WI38 (cell line): ENCODE measurements at regions not wholly inside any gene's neighbourhood (a gene's known extent, or its start where the extent isn't known, plus 50 kb on each side); places are given as distances from the start of the nearest gene placed in this dataset.

ENCODE experiments used
- H3K4me3 ChIP-seq: 2 replicates; pipeline ENCODE4 v1.5.1; 2011; ENCODE audit warnings: low read depth, mild to moderate bottlenecking, control low read depth, low read length
- TF ChIP-seq, protein P1 (sequence below): IDR thresholded peaks from 2 replicates; pipeline ENCODE4 v1.5.1; 2012; ENCODE audit warnings: low read depth, mild to moderate bottlenecking, control low read depth, low read length

DNA sequence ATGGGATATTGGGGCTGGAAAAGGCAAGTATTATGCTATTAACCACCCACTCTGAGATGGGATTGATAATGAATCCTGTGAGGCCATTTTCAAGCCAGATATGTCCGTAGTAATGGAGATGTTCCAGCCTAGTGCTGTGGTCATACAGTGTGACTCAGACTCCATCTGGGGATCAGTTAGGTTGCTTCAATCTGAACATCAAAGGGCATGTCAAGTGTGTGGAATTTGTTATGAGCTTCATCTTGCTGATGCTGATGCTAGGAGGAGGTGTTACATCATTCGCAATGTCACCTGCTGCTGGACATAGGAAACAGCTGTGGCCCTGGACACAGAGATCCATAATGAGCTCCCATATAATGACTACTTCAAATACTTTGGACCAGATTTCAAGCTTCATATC, 144.7 kb downstream of the PLCE1 start:
- TF ChIP-seq, protein P1, sequence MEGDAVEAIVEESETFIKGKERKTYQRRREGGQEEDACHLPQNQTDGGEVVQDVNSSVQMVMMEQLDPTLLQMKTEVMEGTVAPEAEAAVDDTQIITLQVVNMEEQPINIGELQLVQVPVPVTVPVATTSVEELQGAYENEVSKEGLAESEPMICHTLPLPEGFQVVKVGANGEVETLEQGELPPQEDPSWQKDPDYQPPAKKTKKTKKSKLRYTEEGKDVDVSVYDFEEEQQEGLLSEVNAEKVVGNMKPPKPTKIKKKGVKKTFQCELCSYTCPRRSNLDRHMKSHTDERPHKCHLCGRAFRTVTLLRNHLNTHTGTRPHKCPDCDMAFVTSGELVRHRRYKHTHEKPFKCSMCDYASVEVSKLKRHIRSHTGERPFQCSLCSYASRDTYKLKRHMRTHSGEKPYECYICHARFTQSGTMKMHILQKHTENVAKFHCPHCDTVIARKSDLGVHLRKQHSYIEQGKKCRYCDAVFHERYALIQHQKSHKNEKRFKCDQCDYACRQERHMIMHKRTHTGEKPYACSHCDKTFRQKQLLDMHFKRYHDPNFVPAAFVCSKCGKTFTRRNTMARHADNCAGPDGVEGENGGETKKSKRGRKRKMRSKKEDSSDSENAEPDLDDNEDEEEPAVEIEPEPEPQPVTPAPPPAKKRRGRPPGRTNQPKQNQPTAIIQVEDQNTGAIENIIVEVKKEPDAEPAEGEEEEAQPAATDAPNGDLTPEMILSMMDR, result no peak
- H3K4me3 ChIP-seq, result no peak overlapping the region

DNA sequence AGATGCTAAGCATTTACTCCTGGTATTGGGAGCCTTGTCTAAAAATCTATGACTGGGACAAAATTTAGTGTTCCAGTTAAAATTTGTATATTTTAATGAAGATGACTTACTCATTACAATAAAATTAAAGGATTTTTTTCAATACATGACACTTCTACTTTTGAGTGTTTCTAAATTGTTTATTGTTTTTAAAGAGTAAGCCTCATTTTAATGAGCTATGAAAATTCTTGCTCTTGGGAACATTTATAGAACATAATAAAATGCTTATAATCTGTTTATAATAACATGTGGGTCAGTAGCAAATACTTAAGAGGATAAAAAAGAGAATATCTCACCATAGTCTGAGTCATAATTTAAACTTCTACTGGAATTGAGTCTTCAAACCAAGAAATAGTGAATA, 149.5 kb downstream of the PLCE1 start:
- TF ChIP-seq, protein P1, result no peak
- no peak overlapping the region for H3K4me3 ChIP-seq

DNA sequence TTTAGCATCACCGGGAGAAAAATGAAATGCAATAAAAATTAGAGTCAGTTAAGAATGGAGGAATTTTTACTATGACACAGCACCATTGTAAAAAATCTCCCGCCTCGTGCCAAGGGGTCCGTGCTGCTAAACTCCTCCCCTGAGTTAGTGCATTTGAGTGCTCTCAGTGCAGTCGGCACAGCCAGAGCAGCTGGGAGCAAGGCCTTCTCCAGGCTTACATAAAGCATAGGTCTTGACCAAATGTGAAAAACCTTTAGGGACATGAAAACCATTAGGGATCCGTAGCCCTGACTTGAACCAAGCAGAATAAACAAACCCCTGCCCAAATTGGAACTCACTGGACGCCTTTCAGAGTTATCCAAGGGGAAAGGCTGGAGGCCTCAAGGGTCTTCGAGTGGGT, 152.6 kb downstream of the PLCE1 start:
- TF ChIP-seq, protein P1, result no peak
- H3K4me3 ChIP-seq, result no peak overlapping the region

DNA sequence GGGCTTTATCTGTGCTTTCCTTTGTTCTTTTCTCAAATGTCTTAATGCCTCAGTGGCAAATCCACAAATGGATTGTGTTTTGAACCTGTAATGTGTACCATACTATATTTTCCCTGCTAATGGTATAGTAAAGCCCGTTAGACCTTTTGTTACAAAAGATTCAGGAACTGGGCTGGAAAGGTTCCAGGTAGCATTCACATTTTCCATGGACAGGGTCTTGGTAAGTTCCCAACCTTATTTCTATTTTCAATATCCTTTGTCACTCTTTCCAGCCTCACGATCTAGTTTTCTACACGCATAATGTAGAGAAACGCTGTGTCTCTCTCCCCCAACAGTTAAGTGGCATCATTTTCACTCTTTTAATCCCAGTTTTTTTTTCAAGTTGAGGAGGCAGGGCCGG, 153.0 kb downstream of the PLCE1 start:
- H3K4me3 ChIP-seq, result no peak overlapping the region
- TF ChIP-seq, protein P1, result no peak

DNA sequence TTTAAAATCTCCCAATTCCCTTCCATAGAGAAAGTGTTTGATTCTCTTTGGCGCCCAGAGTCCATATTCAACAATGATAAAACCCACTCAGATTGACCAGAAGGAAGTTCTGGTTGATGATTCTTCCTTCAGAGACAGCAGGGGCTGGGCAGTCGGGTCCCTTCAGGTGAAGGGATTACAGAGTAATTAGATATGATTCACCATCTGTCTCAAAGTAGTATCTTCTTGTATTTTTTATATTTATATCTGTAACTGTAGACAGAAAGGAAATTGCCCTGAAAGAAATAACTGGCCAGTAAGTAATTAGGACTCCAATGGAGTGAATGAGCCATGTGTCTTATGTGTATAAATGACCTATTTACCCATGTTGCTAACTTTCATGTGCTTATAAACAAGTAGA, 156.0 kb downstream of the PLCE1 start:
- TF ChIP-seq, protein P1, result no peak
- H3K4me3 ChIP-seq, result no peak overlapping the region

DNA sequence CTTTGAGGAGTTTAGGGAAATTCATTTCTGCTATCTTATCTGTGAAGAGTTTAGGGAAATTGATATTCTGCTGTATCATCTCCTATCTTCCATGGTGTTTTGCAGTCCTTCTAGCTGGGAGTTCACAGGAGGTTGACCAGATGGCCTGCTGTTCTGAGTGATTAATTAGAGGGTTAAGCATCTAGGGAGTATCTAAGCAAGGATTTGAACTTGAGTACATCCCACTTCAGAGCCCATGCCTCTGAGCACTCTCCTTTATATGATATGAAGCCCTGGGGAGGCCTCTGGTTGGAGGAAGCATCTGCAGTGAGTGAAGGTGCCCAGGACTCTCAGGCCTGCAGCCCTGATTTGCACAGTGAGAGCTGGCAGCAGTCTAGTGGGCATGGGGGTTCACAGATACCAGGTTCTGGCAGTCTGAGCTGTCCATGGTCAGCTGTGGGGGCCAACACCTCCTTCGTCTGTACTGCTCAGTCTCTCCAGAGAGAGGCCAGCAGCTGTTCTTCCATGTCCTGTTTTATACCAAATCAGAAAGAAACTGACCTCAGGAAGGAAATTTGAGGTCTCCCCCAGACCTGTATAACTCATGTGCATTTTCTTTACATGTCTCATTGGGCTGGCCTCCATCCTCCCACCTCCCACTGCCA, 156.9 kb downstream of the PLCE1 start:
- H3K4me3 ChIP-seq, result no peak overlapping the region
- TF ChIP-seq, protein P1, result no peak

DNA sequence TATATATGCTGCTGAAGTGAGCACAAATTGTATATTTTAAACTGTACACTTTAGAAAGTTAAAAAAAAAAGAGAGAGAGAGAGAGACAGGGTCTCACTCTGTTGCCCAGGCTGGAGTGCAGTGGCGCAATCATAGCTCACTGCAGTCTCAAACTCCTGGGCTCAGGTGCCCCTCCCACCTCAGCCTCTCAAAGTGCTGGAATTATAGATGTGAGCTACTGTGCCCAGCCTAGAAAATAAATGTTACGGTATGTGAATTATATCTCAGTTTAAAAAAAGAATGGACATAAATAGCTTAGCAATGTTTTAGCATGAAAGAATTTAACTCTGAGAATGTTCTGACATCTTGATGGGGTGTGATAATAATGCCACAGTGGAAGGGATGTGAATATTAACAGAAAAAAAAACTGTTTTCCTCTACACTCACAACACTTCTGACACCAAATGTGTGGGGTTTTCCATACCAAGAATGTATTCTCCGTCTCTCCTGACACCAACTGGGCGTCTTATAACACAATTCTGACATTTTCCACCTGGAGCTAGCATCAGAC, 162.1 kb downstream of the PLCE1 start:
- no peak overlapping the region for H3K4me3 ChIP-seq
- TF ChIP-seq, protein P1, result no peak
